Colonic mucosa (tissue), 4 donors: ENCODE measurements at regions not wholly inside any gene's neighbourhood (a gene's known extent, or its start where the extent isn't known, plus 50 kb on each side); places are given as distances from the start of the nearest gene placed in this dataset.
"Not testable (repeated sequence)": the region's sequence is repeated elsewhere in the genome, so short reads cannot be mapped to it uniquely, and the experiment has no call there.

Experiments
- DNase-seq: peaks from one replicate; pipeline ENCODE4 v3.0.0-alpha.2; 2020
- H3K27ac ChIP-seq: fragments of 200-600 bp; one replicate; pipeline ENCODE4 v1.8.0; 2021
- H3K27me3 ChIP-seq: fragments of 200-600 bp; one replicate; pipeline ENCODE4 v1.8.0; 2021
- H3K36me3 ChIP-seq: fragments of 200-600 bp; one replicate; pipeline ENCODE4 v1.8.0; 2021
- H3K4me1 ChIP-seq: fragments of 200-600 bp; one replicate; pipeline ENCODE4 v1.8.0; 2021; ENCODE audit warnings: mild to moderate bottlenecking
- H3K4me3 ChIP-seq: fragments of 200-600 bp; one replicate; pipeline ENCODE4 v1.8.0; 2021
- H3K9ac ChIP-seq, 2 donors: one replicate each; pipeline ENCODE4 v1.7.0; 2013; ENCODE audit warnings: control low read depth in 2 of 2, low read depth in 2 of 2, low read length in 2 of 2
- H3K9me3 ChIP-seq: fragments of 200-600 bp; one replicate; pipeline ENCODE4 v1.8.0; 2021
- intact Hi-C: fragments of 100-400 bp; cut with DNase I; formaldehyde crosslinking; loops from one replicate; pipeline ENCODE4 v1.14.1; 2022
- TF ChIP-seq, protein P1 (sequence below): fragments of 200-600 bp; IDR thresholded peaks from one replicate; pipeline ENCODE4 v1.8.0; 2022; ENCODE audit warnings: antibody characterized with exemption, mild to moderate bottlenecking
- donor health status: healthy.
- donor health status: DM: no; HTN: no; CAD: no.
- donor health status: DM: no; HTN: no; CAD: no.

DNA sequence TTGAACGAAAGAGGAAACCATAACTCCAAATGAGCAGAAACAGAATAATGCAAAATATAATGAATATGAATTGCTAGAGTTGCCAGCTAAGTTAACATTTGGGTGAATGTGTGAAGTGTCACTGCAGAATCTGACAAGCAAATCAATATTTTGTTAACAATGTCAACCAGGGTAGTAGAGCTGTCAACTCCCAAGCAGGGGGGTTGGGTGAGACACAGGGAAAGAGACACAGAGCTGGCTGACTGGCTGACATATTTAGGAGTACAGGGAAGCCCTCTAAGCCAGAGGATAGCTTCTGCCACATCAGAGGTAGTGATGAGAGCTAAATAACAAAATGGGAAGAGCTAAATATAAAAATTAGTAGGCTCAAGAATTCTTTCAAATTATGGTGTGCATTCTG, 393.1 kb upstream of the KCND2 start:
- Histone ChIP-seq H3K36me3 (no peaks in the 10 kb centered on the region), H3K9ac (no peak overlapping the region), H3K27me3 (no peaks in the 10 kb centered on the region), H3K27ac (no peak overlapping the region), H3K4me1 (no peaks in the 10 kb centered on the region), H3K9me3 (no peaks in the 10 kb centered on the region), H3K4me3 (no peak overlapping the region)
- DNase-seq, result no peak
- intact Hi-C loops, result no loop called here
- TF ChIP-seq, protein P1, sequence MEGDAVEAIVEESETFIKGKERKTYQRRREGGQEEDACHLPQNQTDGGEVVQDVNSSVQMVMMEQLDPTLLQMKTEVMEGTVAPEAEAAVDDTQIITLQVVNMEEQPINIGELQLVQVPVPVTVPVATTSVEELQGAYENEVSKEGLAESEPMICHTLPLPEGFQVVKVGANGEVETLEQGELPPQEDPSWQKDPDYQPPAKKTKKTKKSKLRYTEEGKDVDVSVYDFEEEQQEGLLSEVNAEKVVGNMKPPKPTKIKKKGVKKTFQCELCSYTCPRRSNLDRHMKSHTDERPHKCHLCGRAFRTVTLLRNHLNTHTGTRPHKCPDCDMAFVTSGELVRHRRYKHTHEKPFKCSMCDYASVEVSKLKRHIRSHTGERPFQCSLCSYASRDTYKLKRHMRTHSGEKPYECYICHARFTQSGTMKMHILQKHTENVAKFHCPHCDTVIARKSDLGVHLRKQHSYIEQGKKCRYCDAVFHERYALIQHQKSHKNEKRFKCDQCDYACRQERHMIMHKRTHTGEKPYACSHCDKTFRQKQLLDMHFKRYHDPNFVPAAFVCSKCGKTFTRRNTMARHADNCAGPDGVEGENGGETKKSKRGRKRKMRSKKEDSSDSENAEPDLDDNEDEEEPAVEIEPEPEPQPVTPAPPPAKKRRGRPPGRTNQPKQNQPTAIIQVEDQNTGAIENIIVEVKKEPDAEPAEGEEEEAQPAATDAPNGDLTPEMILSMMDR, result no peak

DNA sequence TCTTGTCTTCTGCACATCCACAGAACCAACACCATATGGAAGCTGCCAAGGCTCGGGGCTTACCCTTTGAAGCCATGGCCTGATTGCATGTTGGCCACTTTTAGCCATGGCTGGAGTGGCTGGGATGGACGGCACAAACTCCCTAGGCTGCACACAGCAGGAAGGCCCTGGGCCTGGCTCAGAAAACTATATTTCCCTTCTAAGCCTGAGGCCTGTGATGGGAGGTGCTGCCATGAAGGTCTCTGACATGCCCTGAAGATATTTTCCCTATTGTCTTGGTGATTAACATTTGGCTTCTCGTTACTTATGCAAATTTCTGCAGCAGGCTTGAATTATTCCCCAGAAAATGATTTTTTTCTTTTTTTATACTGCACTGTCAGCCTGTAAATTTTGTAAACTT, 387.0 kb upstream of the KCND2 start:
- TF ChIP-seq, protein P1, result no peak
- Histone ChIP-seq H3K36me3 (no peaks in the 10 kb centered on the region), H3K9me3 (no peaks in the 10 kb centered on the region), H3K27me3 (no peaks in the 10 kb centered on the region), H3K4me3 (no peak overlapping the region), H3K9ac (no peak overlapping the region), H3K4me1 (no peaks in the 10 kb centered on the region), H3K27ac (no peak overlapping the region)
- intact Hi-C loops, result no loop called here
- DNase-seq, result no peak

DNA sequence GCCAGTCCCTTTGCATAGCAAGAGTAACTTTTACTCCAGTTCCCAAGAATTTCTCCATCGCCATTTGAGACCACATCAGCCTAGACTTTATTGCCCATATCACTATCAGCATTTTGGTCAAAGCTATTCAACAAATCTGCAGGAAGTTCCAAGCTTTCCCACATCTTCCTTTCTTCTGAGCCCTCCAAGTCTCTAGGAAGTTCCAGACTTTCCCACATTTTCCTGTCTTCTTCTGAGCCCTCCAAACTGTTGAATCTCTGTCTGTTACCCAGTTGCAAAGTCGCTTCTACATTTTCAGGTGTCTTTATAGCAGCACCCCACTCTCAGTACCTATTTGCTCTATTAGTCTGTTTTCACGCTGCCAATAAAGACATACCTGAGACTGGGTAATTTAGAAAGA, 386.4 kb upstream of the KCND2 start:
- H3K4me1 ChIP-seq, intact Hi-C loops, DNase-seq: not testable (repeated sequence)

DNA sequence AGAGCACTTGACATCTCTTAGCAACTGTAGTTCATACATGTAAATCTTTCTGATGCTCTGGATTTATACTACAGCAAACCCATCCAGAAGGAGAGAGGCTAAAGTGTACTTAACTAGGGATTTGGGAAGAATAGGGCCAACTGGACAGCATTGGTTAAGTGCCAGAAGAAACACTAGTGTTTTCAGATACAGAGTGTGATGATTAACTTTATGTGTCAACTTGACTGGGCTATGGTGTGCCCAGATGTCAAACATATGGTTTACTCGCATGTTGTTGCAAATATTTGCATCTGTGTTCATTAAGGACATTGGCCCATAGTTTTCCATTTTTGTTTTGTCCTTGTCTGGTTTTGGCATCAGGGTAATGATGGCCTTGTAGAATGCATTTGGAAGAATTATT, 384.7 kb upstream of the KCND2 start:
- no peak overlapping the region for H3K9ac ChIP-seq
- TF ChIP-seq, protein P1, result no peak
- H3K27ac ChIP-seq, result no peak overlapping the region
- no peak overlapping the region for H3K4me3 ChIP-seq
- intact Hi-C loops, result no loop called here
- H3K4me1 ChIP-seq, result no peaks in the 10 kb centered on the region
- no peak for DNase-seq
- H3K36me3 ChIP-seq, result no peaks in the 10 kb centered on the region
- H3K27me3 ChIP-seq, result no peaks in the 10 kb centered on the region
- no peaks in the 10 kb centered on the region for H3K9me3 ChIP-seq

More for the DNA sequence above, 386.4 kb upstream of the KCND2 start:
- H3K36me3 ChIP-seq, H3K4me3 ChIP-seq, H3K9me3 ChIP-seq, H3K27me3 ChIP-seq, H3K9ac ChIP-seq, H3K27ac ChIP-seq: not testable (repeated sequence)

DNA sequence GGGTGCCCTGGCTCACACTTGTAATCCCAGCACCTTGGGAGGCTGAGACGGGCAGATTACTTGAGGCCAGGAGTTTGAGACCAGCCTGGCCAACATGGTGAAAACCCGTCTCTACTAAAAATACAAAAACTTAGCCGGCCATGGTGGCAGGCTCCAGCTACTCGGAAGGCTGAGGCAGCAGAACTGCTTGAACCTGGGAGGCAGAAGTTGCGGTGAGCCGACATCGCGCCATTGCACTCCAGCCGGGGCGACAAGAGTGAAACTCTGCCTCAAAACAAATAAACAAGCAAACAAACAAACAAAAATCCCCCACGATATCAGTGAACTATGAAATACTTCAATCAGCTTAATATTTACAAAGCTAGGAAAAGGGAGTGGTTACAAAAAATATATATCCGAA, 382.3 kb upstream of the KCND2 start:
- intact Hi-C loops, result no loop called here

DNA sequence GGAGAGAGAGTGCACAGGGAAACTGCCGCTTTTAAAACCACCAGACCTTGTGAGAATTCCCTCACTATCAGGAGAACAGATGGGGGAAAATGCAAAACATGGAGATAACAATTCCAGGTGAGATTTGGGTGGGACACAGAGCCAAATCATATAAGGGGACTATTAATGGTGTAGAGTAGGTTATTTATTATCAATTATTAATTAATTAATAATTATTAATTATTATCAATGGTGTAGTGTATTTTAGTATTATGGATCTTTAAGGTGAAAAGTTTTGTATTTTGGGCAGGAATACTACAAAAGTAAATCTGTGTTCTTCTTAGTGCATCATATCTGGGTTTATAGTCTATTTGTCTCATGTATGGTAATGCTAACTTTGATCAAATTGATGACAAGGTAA, 377.7 kb upstream of the KCND2 start:
- no peak overlapping the region for H3K9ac ChIP-seq
- H3K4me3 ChIP-seq, result no peak overlapping the region
- H3K9me3 ChIP-seq, result no peaks in the 10 kb centered on the region
- H3K4me1 ChIP-seq, result no peaks in the 10 kb centered on the region
- TF ChIP-seq, protein P1, result no peak
- DNase-seq, result no peak
- no peaks in the 10 kb centered on the region for H3K36me3 ChIP-seq
- intact Hi-C loops, result no loop called here
- no peaks in the 10 kb centered on the region for H3K27me3 ChIP-seq
- H3K27ac ChIP-seq, result no peak overlapping the region

More for the DNA sequence above, 382.3 kb upstream of the KCND2 start:
- no peak overlapping the region for H3K27ac ChIP-seq
- no peaks in the 10 kb centered on the region for H3K27me3 ChIP-seq
- no peak for DNase-seq
- no peaks in the 10 kb centered on the region for H3K36me3 ChIP-seq
- no peak overlapping the region for H3K9ac ChIP-seq
- no peaks in the 10 kb centered on the region for H3K4me1 ChIP-seq
- TF ChIP-seq, protein P1, result no peak
- no peaks in the 10 kb centered on the region for H3K9me3 ChIP-seq
- no peak overlapping the region for H3K4me3 ChIP-seq
